GM18498 (cell line): ENCODE measurements at regions not wholly inside any gene's neighbourhood (a gene's known extent, or its start where the extent isn't known, plus 50 kb on each side); places are given as distances from the start of the nearest gene placed in this dataset.
"Not testable (repeated sequence)": the region's sequence is repeated elsewhere in the genome, so short reads cannot be mapped to it uniquely, and the experiment has no call there.

Experiments
- ATAC-seq: cut with Tn5 transposase; IDR thresholded peaks from one replicate; pipeline ENCODE4 v1.9.1; 2021; ENCODE audit warnings: mild to moderate bottlenecking, moderate library complexity; ENCODE audit not compliant: unreplicated experiment

GRCh38 chr12:17564630-17565029, 525.4 kb downstream of the RERGL start:
- not testable (repeated sequence) for ATAC-seq

- no peak for ATAC-seq
Measured at GRCh38 chr12:17550011-17550410, 540.0 kb downstream of the RERGL start.

DNA sequence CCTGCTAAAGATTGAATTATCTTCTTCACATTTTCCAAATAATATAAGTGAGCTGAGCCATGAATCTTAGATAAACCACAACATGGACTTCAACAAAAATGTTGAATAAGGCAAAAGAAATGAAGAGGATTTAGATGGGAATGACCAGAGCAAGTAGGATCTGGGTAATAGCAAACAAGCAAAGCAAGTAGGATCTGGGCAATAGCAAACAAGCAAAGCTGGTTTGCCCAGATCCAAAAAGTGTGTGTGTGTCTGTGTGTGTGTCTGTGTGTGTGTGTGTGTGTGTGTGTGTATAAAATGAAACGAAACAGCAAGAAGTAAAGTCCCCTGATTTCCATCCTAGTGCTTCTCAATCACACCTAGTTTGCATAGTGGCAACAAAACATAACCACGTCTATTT, 549.1 kb downstream of the RERGL start:
- no peak for ATAC-seq

DNA sequence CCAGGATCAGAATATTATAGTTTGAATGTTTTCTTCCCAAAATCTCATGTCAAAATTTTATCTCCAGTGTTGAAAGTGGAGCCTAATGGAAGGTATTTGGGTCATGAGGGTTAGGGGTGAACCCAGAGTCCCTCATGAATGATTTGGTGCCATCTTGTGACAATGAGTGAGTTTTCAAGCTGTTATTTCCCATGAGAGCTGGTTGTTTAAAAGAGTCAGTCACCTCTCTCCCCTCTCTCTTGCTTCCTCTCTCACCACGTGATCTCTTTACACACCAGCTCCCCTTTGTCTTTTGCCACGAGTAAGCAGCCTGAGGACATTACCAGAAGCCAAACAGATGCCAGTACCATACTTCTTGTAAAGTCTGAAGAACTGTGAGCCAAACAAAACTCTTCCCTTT, 561.6 kb downstream of the RERGL start:
- ATAC-seq = no peak

- no peak for ATAC-seq
Measured at GRCh38 chr12:17527021-17527420, 563.0 kb downstream of the RERGL start.

DNA sequence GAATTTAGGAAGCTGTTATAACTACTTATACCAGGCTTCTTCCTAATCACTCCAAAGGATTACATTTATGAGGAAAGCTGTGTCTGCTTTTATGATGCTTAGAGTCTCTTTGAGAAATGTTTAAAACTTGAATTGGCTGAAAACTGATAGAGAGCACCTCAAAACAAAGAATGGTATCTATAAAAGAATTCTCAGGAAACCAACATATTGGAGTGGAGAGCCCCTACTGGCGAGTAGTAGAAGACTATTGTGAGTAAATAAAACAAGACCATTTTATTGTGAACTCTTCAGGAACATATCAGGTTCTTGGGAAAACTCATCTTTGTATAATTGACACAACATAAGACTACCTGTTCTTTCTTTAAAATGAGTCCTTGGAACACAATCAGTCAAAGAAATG, 578.6 kb downstream of the RERGL start:
- no peak for ATAC-seq

DNA sequence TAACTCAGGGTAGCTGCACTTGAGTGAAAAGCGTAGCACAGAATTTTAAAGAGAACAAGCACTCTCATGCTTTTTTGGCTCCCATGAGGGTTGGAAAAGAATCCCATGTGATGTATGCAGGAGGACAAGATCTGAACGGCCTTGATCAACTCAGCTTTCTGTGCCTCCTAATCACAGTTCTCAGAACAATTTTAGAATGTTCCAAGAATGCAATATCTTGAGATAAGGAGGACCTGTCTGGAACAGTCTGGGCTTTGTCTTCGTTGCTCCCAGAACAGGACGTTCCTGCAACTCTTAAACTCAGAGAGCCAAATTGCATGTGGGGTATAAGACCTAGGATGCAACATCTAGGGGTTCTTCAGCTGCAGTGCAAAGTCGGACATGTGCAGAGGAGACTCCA, 582.7 kb downstream of the RERGL start:
- no peak for ATAC-seq

- ATAC-seq = no peak
Measured at GRCh38 chr12:17503742-17504141, 586.3 kb downstream of the RERGL start.

GRCh38 chr12:17489452-17489851, 600.5 kb downstream of the RERGL start:
- ATAC-seq = no peak

DNA sequence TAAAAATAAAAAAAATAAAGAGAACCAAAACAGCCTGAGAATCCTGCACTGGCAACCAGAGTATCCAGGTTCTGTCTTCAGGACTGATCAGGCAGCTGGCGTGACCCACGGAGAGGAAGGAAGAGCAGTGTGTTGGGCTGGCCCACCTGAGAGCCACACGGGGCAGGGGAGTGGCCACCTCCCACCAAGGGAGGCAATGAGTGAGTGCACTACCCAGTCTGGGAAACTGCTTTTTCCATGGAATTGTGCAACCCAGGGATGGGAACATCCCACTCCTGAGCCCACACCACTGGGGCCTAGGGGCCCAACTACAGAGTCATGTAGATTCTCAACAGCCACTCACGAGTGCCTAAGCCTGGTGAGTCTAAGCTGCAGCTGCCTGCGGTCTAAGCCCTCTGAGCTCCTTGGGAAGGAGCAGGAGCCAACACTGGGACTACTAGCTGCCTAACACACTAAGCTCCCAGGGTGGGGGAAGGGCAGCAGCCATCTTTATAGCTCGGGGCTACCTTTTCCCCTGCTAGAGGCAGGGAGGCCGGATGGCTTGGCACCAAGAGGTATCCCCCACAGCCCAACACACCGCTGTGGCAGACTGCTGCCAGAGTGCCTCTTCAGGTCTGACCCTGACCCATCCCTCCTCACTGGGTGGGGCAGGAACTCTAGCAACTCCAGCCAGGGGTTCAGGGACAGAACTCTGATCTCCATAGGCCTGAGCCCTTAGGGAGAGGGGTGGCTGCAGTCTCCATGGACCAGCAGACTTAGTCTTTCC, 610.9 kb downstream of the RERGL start:
- no peak for ATAC-seq

DNA sequence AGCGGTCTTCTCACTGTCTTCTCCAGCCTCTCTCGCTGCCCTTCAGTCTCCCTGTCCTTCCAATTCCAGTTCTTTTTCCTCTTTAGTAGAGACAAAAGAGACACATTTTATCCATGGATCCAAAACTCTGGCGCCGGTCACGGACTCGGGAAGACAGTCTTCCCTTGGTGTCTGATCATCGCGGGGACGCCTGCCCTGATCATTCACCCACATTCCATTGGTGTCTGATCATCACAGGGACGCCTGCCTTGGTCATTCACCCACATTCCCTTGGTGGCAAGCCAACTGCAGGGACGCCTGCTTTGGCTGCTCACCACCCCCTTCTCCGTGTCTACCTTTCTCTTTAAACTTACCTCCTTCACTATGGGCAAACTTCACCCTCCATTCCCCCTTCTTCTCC, 619.5 kb downstream of the RERGL start:
- no peak for ATAC-seq

- no peak for ATAC-seq
Measured at GRCh38 chr12:17459214-17459613, 630.8 kb downstream of the RERGL start.

DNA sequence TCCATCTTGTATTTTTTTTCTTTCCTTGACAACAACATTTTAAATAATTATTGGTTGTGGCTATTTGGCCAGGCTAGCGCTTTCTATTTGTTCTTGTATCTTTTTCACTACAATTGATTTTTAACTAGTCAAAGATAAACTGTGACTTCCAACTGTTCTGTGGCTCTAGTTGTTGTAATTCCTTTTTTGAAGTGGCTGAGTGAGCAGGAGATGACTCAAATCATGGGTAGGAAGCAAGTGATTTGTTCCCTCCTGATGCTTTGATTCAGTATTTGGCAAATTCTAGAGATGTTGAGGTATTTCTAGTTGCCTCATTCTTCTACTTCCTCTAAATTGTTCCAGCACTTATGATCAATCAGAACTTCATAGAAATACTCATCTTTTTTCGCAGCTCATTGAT, 633.5 kb downstream of the RERGL start:
- no peak for ATAC-seq

- ATAC-seq = no peak
Measured at GRCh38 chr12:17438141-17438540, 651.9 kb downstream of the RERGL start.

DNA sequence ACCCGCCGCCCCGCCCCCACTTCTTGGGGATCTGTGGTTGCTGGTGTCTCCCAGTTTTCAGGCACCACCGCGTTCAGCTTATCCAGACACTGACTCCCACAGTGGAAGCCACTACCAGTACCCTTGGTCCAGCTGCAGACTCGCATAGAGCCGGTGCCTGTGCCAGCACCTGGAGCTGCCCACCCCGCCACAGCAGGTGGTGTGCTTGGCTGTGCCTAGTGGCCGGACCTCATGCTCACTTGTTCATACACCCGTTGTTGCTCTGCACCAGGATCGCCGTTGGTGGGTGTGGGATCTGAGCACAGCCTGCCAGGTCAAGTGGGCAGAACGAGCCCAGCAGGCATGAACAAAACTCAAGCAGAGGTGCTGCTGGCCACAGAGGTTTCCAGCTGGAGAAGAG, 673.2 kb downstream of the RERGL start:
- no peak for ATAC-seq

GRCh38 chr12:17414596-17414995, 675.4 kb downstream of the RERGL start:
- no peak for ATAC-seq

DNA sequence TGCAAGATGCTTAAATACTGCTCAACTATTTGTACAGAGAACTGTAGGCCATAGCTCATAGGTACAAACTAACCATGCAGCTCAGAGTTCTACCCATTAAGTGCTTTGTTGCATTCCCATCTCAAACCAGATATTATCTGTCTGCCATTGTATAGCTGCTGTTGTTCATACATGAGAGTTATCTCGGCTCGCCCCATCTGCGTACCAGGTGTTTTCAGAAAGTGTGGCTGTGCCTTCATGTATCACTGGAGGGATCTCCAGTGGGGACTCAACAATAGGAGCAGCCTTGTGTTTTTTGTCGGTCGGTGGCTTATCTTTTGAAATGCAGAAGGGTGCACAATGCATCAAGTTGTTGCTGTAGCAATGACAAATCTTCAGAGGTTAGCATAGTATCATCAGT, 678.3 kb downstream of the RERGL start:
- no peak for ATAC-seq

- no peak for ATAC-seq
Measured at GRCh38 chr12:17388679-17389078, 701.3 kb downstream of the RERGL start.

GRCh38 chr12:17383321-17383720, 706.7 kb downstream of the RERGL start:
- ATAC-seq = no peak

- no peak for ATAC-seq
Measured at GRCh38 chr12:17381211-17381610, 708.8 kb downstream of the RERGL start.

DNA sequence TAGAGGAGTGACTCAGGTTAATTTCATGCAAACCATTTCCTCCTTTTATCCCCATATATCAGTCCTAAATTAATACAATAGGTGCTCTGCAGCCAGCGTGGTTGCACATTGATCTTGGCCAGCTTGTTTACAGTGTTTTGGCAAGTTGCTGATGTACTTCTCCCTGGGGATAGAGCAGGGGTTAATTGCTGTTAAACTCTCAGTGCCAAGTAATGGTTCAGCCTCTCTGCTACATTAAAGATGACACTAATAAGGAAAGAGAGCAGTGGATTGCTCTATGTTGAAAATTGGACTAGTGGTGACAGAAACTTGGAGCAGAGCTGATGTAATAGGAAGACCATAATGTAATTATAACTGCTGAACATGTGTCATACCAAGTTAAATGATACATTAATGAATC, 717.5 kb downstream of the RERGL start:
- ATAC-seq = no peak

DNA sequence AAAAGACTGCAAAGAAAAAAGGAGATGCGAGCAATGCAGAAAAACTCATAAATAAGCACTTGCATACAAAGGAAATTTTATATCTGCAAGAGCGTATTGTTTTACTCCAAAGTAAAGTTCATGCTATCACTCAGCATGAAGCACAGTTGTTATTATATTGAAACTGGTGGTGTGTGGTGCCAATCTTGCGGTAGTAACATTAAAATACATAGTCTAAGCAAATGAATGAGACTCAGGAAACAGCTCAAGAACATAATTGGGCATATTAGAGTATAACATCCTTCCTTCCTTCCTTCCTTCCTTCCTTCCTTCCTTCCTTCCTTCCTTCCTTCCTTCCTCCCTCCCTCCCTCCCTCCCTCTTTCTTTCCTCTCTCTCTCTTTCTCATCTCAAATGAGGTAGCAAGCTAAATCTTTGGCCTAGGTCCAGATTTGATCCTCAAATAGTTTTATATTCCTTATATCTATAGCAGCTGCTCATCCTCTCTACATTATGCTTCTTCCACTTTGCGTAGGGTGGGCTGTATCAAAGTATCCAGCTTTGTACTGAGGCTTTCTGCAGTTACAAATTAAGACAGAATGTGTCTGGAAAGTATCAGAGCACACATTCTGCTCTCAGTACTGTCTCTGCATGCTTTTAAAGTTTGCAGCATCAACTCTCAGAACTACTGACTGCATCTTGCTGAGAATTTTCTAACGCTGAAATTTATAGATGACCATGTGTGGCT, 718.3 kb downstream of the RERGL start:
- ATAC-seq = no peak

- ATAC-seq = no peak
Measured at GRCh38 chr12:17370621-17371020, 719.4 kb downstream of the RERGL start.
